Naive thymus-derived CD8-positive, alpha-beta T cell (primary cell): ENCODE measurements at regions not wholly inside any gene's neighbourhood (a gene's known extent, or its start where the extent isn't known, plus 50 kb on each side); places are given as distances from the start of the nearest gene placed in this dataset.
A peak's percentile ranks its signal among the peaks of the same experiment; 100 is the strongest.

Experiments
- ATAC-seq, 2 donors: fragments of 150-1000 bp; cut with Tn5 transposase in 1 of 2; sonication (Bioruptor Pico), chemical (Tn5 transposase) in 1 of 2; 1 replicate in 1 of 2; 2 replicates in 1 of 2; pipeline ENCODE4 v1.10.0; 2021; ENCODE audit warnings: mild to moderate bottlenecking in 2 of 2, moderate library complexity in 2 of 2
- POLR2A ChIA-PET: fragments of 350-600 bp; sonication (Branson Sonifier 250); formaldehyde crosslinking; loops from one replicate; lab custom pipeline; 2021; ENCODE audit warnings: antibody characterized with exemption; lab: Charles Lee
- DNase-seq, 10 donors: peaks; one replicate each; pipeline versions ENCODE4 v3.0.0 to v3.0.0-alpha.2; 2020 to 2022
- H3K27ac Mint-ChIP-seq, 10 donors: one replicate each; pipeline ENCODE4 v1.8.0; 2020 to 2022; ENCODE audit warnings: mild to moderate bottlenecking in 10 of 10, mixed read lengths in 10 of 10, moderate library complexity in 4 of 10, inconsistent platforms in 1 of 10
- H3K27me3 Mint-ChIP-seq, 5 donors: one replicate each; pipeline ENCODE4 v1.8.0; 2021 to 2022; ENCODE audit warnings: mixed read lengths in 5 of 5
- H3K36me3 Mint-ChIP-seq, 3 donors: one replicate each; pipeline ENCODE4 v1.8.0; 2020 to 2022; ENCODE audit warnings: mixed read lengths in 3 of 3, mild to moderate bottlenecking in 2 of 3, inconsistent platforms in 1 of 3
- H3K4me1 Mint-ChIP-seq, 4 donors: one replicate each; pipeline ENCODE4 v1.8.0; 2021 to 2022; ENCODE audit warnings: mixed read lengths in 4 of 4
- H3K4me3 Mint-ChIP-seq, 10 donors: one replicate each; pipeline ENCODE4 v1.8.0; 2020 to 2022; ENCODE audit warnings: mild to moderate bottlenecking in 10 of 10, mixed read lengths in 10 of 10, moderate library complexity in 6 of 10, inconsistent platforms in 1 of 10
- H3K9me3 Mint-ChIP-seq, 9 donors: one replicate each; pipeline ENCODE4 v1.8.0; 2020 to 2022; ENCODE audit warnings: mixed read lengths in 9 of 9, mild to moderate bottlenecking in 3 of 9, inconsistent platforms in 1 of 9, moderate library complexity in 1 of 9

- ATAC-seq (peak in 1 of 2 donors; percentile 14), DNase-seq (no peak)
- Mint-ChIP-seq H3K27me3 (peaks cover 0 to 7% (median 6%) of the 10 kb centered on the region in 5 donors), H3K36me3 (peaks cover 2 to 10% (median 9%) of the 10 kb centered on the region in 3 donors), H3K9me3 (peaks cover 5 to 19% (median 10%) of the 10 kb centered on the region in 9 donors), H3K4me1 (peaks cover 0 to 40% (median 0%) of the 10 kb centered on the region in 4 donors), H3K27ac (peak overlapping the region in 1 of 10 donors; percentile 33), H3K4me3 (peak overlapping the region in 1 of 10 donors; percentile 15)
- POLR2A ChIA-PET, result no interaction called here
These were observed 118.3 kb upstream of the SCAF11 start for GRCh38 chr12:46108721-46109120.

DNA sequence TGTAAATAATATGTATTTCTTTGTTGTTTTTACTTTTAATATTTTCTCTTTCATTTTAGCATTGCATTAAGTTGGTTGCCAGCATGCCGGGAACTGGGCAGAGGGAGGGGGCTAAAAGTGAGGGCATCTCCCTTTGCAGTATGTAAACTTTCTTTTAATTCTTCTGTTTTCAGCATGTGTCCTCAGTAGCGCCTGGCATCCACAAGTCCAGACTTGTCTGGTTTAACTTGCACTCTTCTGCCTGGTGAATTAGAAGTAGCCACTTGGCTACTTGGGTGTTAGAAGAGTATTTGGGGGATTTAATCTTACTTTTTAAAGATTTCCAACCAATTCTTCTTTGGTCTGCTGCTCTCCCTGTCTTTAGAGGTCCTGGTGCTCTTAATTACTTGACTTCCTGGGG lies 117.2 kb upstream of the SCAF11 start:
- Mint-ChIP-seq H3K27ac (no peak overlapping the region), H3K4me3 (no peak overlapping the region), H3K36me3 (peaks cover 2 to 10% (median 8%) of the 10 kb centered on the region in 3 donors), H3K27me3 (peaks cover 0 to 4% (median 4%) of the 10 kb centered on the region in 5 donors), H3K9me3 (peaks cover 2 to 14% (median 9%) of the 10 kb centered on the region in 9 donors), H3K4me1 (peaks cover 0 to 40% (median 0%) of the 10 kb centered on the region in 4 donors)
- POLR2A ChIA-PET, result no interaction called here
- ATAC-seq (no peak), DNase-seq (no peak)

GRCh38 chr12:46105735-46106134 lies 115.4 kb upstream of the SCAF11 start:
- H3K36me3 Mint-ChIP-seq, result peaks cover 0 to 2% (median 0%) of the 10 kb centered on the region in 3 donors
- ATAC-seq, result no peak
- no peak overlapping the region for H3K4me3 Mint-ChIP-seq
- peaks cover 0 to 4% (median 2%) of the 10 kb centered on the region in 5 donors for H3K27me3 Mint-ChIP-seq
- H3K27ac Mint-ChIP-seq, result no peak overlapping the region
- H3K9me3 Mint-ChIP-seq, result no peaks in the 10 kb centered on the region
- POLR2A ChIA-PET, result interaction anchor here (0.6 kb wide), 1 partner anchor 1067 kb away, joined by 3 read pairs; no protein-coding TSS in a partner anchor
- H3K4me1 Mint-ChIP-seq, result peaks cover 0 to 35% (median 0%) of the 10 kb centered on the region in 4 donors
- DNase-seq, result no peak

- Mint-ChIP-seq H3K27me3 (peaks cover 0 to 2% (median 0%) of the 10 kb centered on the region in 5 donors), H3K4me3 (no peak overlapping the region), H3K4me1 (peaks cover 0 to 16% (median 0%) of the 10 kb centered on the region in 4 donors), H3K36me3 (peaks cover 0 to 2% (median 0%) of the 10 kb centered on the region in 3 donors), H3K9me3 (no peaks in the 10 kb centered on the region), H3K27ac (peak overlapping the region in 1 of 10 donors; percentile 29)
- ATAC-seq (no peak), DNase-seq (no peak)
- POLR2A ChIA-PET, result no interaction called here
These were observed 113.4 kb upstream of the SCAF11 start for GRCh38 chr12:46103559-46104383.

- peaks cover 0 to 10% (median 0%) of the 10 kb centered on the region in 9 donors for H3K9me3 Mint-ChIP-seq
- peak overlapping the region in 1 of 10 donors; percentile 9 for H3K27ac Mint-ChIP-seq
- DNase-seq (no peak), ATAC-seq (no peak)
- H3K4me3 Mint-ChIP-seq, result no peak overlapping the region
- peaks cover 0 to 2% (median 0%) of the 10 kb centered on the region in 3 donors for H3K36me3 Mint-ChIP-seq
- peaks cover 0 to 6% (median 0%) of the 10 kb centered on the region in 4 donors for H3K4me1 Mint-ChIP-seq
- POLR2A ChIA-PET, result no interaction called here
- peaks cover 0 to 4% (median 3%) of the 10 kb centered on the region in 5 donors for H3K27me3 Mint-ChIP-seq
These were observed 111.1 kb upstream of the SCAF11 start for GRCh38 chr12:46101485-46101869.

GRCh38 chr12:46100551-46101484 lies 110.4 kb upstream of the SCAF11 start:
- Mint-ChIP-seq H3K36me3 (peaks cover 0 to 2% (median 0%) of the 10 kb centered on the region in 3 donors), H3K27ac (peak overlapping the region in 1 of 10 donors; percentile 9), H3K4me1 (peaks cover 0 to 6% (median 0%) of the 10 kb centered on the region in 4 donors), H3K9me3 (peaks cover 0 to 10% (median 4%) of the 10 kb centered on the region in 9 donors), H3K27me3 (peaks cover 0 to 7% (median 3%) of the 10 kb centered on the region in 5 donors), H3K4me3 (no peak overlapping the region)
- DNase-seq, result no peak
- POLR2A ChIA-PET, result no interaction called here
- no peak for ATAC-seq

DNA sequence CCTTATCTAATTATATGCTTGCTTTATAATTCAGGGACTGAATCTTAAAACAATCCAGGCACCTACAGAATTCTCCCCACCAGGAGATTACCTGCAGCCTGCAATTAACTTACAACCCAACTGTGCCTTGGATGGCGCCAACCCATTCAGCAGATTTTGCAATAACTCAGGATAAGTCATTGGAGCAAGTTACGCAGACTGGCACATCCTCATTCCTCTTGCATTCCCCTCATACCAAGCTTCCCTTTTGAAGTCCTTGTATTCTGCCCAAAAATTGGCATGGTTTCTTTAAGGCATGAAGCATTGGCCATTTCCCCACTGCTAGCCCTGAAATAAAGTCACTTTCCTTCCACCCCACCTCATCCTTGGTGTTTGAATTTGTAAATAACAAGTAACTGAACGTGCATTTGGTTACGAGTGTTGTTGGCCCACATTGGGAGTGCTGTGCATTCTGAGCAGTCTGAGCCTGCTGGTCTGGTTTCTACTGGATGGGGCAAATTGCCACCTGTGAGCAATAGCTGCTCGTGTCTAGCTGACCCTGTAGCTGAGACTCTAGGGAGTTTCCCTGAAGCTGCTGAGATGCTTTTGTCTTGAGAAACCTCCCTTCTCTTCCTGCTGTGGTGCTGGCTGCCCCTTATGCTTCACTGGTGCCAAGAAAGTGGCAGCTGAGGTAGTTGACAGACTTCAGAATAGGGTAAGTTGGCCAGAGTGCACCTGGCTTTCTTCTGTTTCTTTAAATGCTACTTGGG lies 99.2 kb upstream of the SCAF11 start:
- peaks cover 0 to 12% (median 0%) of the 10 kb centered on the region in 4 donors for H3K4me1 Mint-ChIP-seq
- POLR2A ChIA-PET, result no interaction called here
- peaks cover 0 to 27% (median 18%) of the 10 kb centered on the region in 9 donors for H3K9me3 Mint-ChIP-seq
- H3K27me3 Mint-ChIP-seq, result peaks cover 3 to 31% (median 9%) of the 10 kb centered on the region in 5 donors
- no peak overlapping the region for H3K4me3 Mint-ChIP-seq
- peaks cover 0 to 19% (median 15%) of the 10 kb centered on the region in 3 donors for H3K36me3 Mint-ChIP-seq
- no peak overlapping the region for H3K27ac Mint-ChIP-seq
- DNase-seq (no peak), ATAC-seq (no peak)

GRCh38 chr12:46087916-46088439 lies 97.6 kb upstream of the SCAF11 start:
- ATAC-seq (no peak), DNase-seq (no peak)
- peaks cover 1 to 17% (median 6%) of the 10 kb centered on the region in 5 donors for H3K27me3 Mint-ChIP-seq
- H3K9me3 Mint-ChIP-seq, result peaks cover 0 to 30% (median 18%) of the 10 kb centered on the region in 9 donors
- POLR2A ChIA-PET, result no interaction called here
- H3K4me3 Mint-ChIP-seq, result no peak overlapping the region
- H3K27ac Mint-ChIP-seq, result no peak overlapping the region
- H3K36me3 Mint-ChIP-seq, result peaks cover 0 to 11% (median 10%) of the 10 kb centered on the region in 3 donors
- H3K4me1 Mint-ChIP-seq, result peaks cover 0 to 12% (median 0%) of the 10 kb centered on the region in 4 donors

DNA sequence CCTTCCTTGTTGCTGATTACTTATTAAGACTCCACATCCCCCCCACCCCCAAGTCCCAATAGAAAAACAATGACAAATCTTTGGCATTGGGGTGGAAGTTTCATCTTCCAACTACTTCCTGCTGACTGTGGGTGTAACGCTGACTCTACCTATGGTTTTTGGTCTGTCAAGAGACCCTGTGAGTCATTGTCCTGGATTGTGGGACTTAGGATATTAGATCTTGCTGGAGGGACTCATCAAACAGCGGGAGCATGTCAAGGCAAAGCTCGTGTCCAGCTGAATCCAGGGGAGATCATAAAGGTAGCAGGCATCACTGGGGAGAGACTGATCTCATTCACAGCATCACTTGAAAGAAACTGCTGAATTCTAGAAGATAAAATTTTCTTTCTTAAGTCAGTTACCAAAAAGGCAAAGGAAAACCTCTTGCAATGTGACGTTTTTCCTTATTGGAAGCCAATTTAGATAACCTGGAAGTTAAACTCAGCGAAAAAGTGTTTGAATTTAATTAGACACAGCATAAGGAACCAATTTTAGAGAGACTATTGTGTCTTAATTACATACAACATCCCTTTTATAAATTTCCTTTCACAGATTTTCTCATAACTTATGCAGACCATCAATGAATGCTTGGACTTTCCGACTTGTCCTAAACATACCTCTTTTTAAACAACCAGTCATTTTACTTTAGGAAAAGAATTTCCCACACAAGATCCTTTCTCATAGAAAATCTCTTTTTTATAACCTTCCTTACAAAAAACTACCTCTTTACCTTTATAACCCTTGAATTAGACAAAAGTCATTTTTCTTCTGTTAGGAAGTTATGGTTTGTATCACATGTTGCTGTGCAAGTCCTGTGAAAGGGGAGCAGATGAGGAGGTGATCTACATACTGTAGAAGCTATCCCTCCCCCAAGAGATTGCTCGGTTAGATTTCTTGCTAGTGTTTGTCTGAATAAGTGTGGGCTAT lies 94.6 kb upstream of the SCAF11 start:
- no peak overlapping the region for H3K4me3 Mint-ChIP-seq
- POLR2A ChIA-PET, result no interaction called here
- ATAC-seq, result no peak
- no peak for DNase-seq
- peaks cover 0 to 21% (median 0%) of the 10 kb centered on the region in 9 donors for H3K9me3 Mint-ChIP-seq
- peaks cover 0 to 8% (median 3%) of the 10 kb centered on the region in 5 donors for H3K27me3 Mint-ChIP-seq
- H3K27ac Mint-ChIP-seq, result no peak overlapping the region
- H3K4me1 Mint-ChIP-seq, result peaks cover 0 to 7% (median 0%) of the 10 kb centered on the region in 4 donors
- H3K36me3 Mint-ChIP-seq, result no peaks in the 10 kb centered on the region

GRCh38 chr12:46082490-46083200 lies 92.3 kb upstream of the SCAF11 start:
- H3K36me3 Mint-ChIP-seq, result peaks cover 0 to 14% (median 9%) of the 10 kb centered on the region in 3 donors
- peaks cover 7 to 31% (median 20%) of the 10 kb centered on the region in 9 donors for H3K9me3 Mint-ChIP-seq
- DNase-seq (no peak), ATAC-seq (no peak)
- POLR2A ChIA-PET, result no interaction called here
- peaks cover 0 to 6% (median 3%) of the 10 kb centered on the region in 5 donors for H3K27me3 Mint-ChIP-seq
- H3K27ac Mint-ChIP-seq, result no peak overlapping the region
- H3K4me1 Mint-ChIP-seq, result no peaks in the 10 kb centered on the region
- H3K4me3 Mint-ChIP-seq, result no peak overlapping the region
